Bone marrow (tissue), 2 donors: ENCODE measurements at regions not wholly inside any gene's neighbourhood (a gene's known extent, or its start where the extent isn't known, plus 50 kb on each side); places are given as distances from the start of the nearest gene placed in this dataset.

ENCODE experiments used
- DNase-seq, 2 donors: peaks; one replicate each; lab custom pipeline; 2025; lab: John Stamatoyannopoulos, UW

DNA sequence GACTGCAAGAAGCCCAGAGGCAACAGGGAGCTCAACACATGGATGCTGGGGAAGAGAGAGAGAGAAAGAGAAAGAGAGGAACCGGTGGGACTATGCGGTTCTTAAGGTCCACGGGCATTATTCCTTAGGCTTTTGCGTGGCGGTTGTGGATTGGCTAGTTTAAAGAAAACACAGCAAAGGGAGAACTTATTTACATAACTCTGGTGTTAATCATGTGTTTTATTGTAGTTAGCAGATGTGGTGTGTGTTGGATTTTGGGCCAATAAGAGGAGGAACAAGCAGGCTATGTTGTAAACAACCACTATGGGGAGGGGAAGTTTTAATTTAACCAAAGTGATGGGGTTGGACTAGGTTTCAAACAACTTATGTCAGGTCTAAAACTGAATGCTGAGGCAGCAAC lies 275.3 kb upstream of the KLF12 start:
- DNase-seq, result no peak

DNA sequence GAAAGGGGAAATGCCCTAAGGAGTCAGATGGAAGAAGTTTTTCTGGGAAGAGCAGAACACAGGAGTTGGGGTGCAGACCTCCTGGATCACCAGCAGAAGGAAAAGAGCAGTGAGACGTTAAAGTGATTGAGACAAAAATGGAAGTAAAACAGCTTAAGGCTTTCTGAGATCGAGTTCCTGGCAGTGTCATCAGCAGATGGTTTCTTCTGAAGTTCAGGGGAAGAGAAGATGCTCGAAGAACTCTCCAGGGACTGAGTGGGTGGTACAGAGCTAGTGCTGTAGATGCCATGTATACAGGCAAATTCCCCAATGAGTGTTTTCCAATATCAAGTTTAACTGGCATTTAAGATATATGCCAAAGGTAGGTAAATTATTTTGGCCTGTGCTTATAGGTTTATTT lies 272.2 kb upstream of the KLF12 start:
- no peak for DNase-seq

DNA sequence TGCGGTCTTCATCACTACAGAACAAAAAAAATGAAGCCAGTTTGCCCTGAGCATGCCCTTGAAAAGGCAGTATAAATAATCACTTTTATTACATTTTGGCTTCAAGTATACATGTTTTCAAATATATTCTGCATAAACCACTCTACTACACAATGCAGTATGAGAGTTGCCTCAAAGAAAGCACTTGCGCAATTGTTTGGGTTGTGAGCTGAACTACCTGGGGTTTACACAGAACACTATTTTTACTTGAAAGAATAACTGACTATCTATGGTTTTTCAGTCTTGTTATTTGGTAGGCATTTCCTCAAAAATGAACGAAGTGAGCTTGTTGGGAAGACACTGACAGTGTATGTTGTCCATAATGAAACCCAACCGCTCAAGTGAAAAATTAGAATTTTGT lies 264.4 kb upstream of the KLF12 start:
- no peak for DNase-seq

DNA sequence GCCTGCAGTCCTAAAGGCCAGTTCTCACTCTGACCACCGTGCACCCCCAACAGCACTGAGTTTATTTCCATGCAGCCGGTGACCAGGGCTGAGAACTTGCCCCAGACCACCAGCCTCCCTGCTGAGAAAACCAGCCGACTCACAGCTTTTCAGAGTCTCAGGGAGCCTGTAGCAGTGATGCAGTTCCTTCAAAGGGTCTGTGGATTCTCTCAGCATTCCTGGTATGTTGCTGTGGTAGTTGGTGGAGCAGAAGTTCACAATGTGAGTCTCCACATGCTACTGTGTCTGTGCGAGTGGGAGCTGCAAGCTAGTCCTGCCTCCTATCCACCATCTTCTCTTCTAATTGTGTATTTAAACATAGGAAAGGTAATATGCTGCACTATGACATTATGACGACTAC lies 254.9 kb upstream of the KLF12 start:
- no peak for DNase-seq

DNA sequence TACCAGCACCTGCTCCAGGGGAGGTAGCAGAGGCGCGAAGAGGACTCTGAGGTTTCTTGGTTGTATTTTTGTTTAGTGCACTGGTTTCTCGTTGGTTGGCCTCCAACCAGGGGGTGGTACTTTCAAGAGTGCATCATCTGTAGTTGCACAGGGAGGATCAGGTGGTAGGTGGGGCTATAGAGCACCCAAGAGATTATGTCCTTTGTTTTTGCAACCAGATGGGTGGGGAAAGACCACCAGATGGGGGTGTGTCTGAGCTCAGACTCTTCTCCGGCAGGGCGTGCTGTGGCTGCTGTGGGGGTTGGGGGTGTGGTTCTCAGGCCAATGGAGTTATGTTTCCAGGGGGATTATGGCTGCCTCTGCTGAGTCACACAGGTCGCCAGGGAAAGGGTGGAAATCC lies 254.4 kb upstream of the KLF12 start:
- no peak for DNase-seq

- no peak for DNase-seq
Observed at GRCh38 chr13:74372511-74372910, 238.3 kb upstream of the KLF12 start.

DNA sequence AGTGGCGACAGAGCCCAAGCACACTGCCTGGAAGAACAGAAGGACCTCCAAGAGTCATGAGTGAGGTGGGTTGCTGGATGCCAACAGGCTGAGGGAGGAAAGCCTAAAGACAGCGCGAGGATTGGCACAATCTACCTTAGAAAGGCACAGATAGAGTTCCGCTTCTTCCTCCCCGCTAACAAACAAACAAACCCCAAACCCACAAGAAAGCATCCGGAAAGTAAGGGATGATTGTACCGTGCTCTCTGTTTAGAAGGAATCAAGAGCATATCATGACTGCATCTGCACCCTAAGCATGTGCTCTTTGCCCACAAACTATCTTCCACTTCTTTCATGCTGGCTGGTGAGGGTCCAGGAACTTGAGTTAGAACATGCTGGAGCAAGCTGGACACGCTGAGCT lies 233.0 kb upstream of the KLF12 start:
- DNase-seq, result no peak

DNA sequence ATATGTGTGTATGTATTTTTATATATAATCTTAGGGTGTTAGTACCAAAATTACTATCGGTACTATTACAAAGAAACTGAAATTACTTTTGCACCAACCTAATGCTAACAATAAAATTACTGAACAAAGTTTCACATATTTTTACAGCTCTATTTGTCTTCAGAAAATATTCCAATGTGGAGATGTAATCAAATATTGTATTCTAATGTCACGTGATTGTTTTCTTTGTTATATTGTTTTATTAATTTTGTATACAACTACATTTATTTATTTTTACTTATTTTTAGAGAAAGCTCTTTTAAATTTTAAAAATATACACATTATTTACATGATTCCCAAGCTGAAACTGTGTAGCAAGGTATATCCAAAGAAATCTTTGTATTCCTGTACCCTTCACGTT lies 227.1 kb upstream of the KLF12 start:
- DNase-seq, result no peak

- DNase-seq, result no peak
Observed at GRCh38 chr13:74346960-74347359, 212.8 kb upstream of the KLF12 start.

DNA sequence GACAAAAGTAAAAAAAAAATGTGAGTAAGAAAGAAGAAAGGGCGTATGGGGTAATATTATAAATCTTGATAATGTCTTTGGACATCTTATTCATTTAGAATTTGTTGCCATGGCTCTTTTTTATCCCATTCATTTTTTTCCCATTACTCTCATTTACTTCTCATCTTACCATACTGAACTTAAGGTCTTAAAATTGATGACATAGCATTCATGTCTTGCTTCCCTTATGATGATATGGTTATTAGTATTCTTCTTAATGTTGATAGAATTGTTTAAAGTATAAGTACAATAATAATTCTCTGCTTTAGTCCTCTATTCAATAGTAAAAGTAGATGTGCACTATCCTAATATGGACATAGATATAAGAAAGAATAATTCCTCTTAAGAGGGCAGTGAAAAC lies 204.1 kb upstream of the KLF12 start:
- no peak for DNase-seq

- no peak for DNase-seq
Observed at GRCh38 chr13:74336546-74336945, 202.3 kb upstream of the KLF12 start.

- no peak for DNase-seq
Observed at GRCh38 chr13:74335370-74335769, 201.2 kb upstream of the KLF12 start.

- DNase-seq, result no peak
Observed at GRCh38 chr13:74329962-74330361, 195.8 kb upstream of the KLF12 start.

GRCh38 chr13:74325106-74325505 lies 190.9 kb upstream of the KLF12 start:
- no peak for DNase-seq

DNA sequence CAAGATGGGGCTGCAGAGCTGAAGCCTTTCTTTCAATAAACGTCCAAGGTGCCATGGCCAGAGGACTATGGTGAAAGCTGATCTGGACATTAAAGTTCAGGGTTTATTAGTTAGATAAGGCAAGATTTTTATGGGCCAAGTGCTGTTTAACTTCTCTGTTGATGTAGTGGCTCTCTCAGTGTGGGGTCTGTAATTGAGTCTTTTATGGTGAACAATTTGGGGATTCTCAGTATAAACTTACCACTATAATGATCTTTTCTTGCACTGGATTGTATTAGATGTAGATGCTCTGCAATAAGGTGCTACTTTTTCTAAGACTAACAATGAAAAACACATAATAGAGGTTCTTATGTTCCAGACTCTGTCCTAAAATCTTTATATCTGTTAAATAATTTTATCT lies 190.1 kb upstream of the KLF12 start:
- no peak for DNase-seq

- DNase-seq, result no peak
Observed at GRCh38 chr13:74322562-74322961, 188.4 kb upstream of the KLF12 start.

DNA sequence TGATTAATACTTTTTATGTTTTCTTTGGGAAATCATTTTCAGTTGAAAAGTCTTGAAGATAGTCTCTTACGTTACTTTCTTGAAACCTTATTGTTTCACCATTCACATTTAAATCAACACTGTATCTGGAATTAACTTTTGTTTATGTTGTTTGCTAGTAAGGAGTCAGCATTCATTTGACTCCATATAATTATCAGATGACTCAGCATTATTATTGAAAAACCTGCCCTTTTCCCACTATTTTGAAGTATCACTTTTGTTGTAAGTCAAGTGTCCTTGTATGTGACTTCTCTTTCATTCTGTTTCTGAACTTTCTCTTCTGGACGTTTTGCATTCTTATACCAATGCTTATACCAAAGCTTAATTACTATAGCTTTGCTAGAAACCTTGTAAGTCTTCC lies 186.1 kb upstream of the KLF12 start:
- no peak for DNase-seq

DNA sequence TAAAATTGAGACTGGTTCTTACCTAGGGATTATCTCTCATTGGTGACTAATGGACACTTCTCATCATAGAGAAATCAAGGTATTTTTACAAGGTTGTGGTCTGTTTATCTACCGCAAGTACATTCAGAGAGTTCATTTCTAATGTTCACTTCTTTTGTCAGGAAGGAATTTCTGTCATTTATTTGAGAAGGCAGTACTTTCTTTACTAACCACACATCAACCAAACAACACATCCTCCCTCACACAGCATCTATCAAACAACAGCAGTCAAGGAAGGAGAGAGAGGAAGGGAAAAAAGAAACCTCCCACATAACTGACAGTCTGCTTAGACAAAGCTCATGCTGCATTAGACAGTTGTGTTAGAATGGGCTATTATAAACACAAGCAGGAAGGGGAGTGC lies 182.3 kb upstream of the KLF12 start:
- DNase-seq, result no peak

DNA sequence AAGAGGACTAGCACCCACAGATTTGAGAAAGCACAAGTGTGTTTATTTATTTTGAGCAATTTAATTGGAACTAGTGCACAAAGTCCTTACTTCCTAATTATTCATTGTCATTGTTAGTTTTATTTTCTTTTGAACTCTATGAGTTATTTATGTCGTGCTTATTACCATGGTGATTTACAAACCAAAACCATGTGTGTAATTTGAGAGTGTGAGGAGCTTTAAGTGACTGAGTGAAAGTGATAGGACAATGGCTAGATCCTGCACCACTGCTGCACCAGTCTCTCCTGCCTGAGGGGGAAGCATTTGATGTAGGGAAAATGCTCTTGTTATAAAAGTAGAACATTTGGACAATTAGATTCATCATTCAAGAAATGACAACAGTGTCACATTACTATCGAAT lies 172.3 kb upstream of the KLF12 start:
- no peak for DNase-seq

GRCh38 chr13:74305876-74306275 lies 171.7 kb upstream of the KLF12 start:
- no peak for DNase-seq

- no peak for DNase-seq
Observed at GRCh38 chr13:74301258-74301935, 167.2 kb upstream of the KLF12 start.

DNA sequence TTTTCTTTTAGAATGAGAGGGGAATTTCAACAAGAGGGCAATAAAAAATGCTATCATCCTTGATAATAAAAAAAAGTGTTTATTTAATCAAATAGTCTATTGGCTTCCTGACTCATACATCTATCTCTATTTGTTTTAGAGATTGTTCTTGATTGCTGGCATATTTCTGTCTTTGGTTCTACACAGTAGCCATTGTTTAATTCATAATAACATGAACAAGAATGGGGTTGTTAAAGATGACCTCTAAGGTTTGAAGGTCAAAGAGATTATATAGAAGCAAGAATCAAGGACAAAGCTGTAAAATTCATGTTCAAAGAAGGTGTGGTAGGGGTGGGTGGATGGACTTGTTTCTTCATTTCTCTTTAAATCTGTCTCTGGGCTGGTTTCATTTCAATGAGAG lies 166.0 kb upstream of the KLF12 start:
- DNase-seq, result no peak

- DNase-seq, result no peak
Observed at GRCh38 chr13:74299721-74300120, 165.5 kb upstream of the KLF12 start.

GRCh38 chr13:74298923-74299322 lies 164.7 kb upstream of the KLF12 start:
- no peak for DNase-seq
